HG02798 (cell line): ENCODE measurements at regions not wholly inside any gene's neighbourhood (a gene's known extent, or its start where the extent isn't known, plus 50 kb on each side); places are given as distances from the start of the nearest gene placed in this dataset.
"Not testable (repeated sequence)": the region's sequence is repeated elsewhere in the genome, so short reads cannot be mapped to it uniquely, and the experiment has no call there.

Experiments used
- ATAC-seq: cut with Tn5 transposase; IDR thresholded peaks from one replicate; pipeline ENCODE4 v1.9.1; 2021; ENCODE audit warnings: mild to moderate bottlenecking; ENCODE audit not compliant: unreplicated experiment, poor library complexity

DNA sequence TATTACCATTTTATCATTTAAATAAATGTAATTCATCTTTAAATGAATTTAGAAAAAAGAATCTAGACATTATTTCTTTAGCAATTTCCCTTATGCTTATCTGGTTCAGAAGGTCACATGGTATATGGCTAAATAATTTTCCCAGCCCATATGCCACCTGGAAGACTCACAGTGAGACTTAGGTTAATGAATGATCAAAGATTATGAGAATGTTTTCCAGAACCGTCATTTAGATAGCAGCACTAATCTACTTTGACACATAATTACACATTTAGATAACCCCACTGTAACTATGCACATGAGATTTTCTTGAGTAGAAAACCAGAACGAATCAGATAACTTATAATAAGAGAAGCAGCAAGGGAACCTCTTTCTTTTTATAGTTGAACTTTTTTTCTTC lies 124.9 kb upstream of the CCDC180 start:
- not testable (repeated sequence) for ATAC-seq

DNA sequence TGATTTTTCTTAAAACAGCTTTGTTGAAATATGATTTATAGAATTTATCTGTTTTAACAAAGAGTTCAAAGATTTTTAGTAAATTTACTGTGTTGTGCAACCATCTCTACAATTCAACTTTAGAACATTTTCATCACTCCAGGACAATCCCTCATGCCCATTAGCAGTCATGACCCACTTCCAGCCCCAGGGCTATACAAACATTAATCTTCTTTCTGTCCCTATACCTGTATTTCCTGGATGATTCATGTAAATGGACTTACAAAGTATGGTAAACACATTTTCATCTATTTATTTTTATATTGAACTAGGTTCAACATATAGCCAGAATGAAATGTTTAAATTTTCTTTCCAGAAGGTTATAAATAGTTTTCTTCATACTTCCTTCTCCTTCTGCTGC lies 127.8 kb upstream of the CCDC180 start:
- ATAC-seq: no peak

DNA sequence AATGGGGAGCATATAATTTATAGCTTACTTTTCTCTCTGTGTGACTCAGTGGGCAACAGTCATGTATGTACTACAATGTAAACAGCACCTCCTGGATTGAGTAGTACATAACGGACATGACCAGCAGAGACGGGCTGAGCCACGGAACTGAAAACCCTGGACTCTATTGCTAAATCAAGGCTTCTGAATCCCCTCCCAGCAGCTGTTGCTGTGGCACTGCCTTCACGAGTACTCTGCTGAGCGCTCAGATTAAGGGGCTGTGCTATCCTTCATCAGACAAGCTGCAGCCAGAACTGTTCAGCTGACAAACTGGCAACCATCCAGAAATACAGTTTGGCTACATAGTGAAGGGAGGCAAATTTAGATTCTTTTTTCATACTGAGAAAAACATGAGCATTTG lies 131.3 kb upstream of the CCDC180 start:
- no peak for ATAC-seq

DNA sequence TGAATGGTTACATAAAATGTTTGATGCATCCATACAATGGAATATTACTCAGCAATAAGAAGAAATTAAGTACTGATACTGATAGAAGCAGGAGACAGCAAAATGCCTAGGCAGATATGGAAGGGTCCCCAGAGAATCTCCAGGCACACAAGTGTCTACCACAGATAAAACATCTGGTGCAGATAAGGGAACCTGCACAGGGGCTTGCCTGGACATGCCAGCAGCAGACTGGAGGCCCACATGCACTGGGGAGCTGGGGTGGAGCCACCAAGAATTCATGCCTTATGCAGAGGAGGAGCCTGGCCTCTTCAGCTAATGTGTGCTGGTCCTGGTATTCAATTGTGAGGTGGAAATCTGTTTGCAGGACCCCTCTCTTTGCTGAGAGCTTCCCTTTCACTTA lies 129.2 kb upstream of the CTSV start:
- ATAC-seq: peak; percentile 70

- not testable (repeated sequence) for ATAC-seq
These were observed 127.7 kb upstream of the CTSV start for GRCh38 chr9:97166496-97167138.

GRCh38 chr9:97160255-97160654 lies 121.3 kb upstream of the CTSV start:
- no peak for ATAC-seq

GRCh38 chr9:97158722-97159121 lies 119.8 kb upstream of the CTSV start:
- not testable (repeated sequence) for ATAC-seq

GRCh38 chr9:97155441-97155840 lies 116.5 kb upstream of the CTSV start:
- not testable (repeated sequence) for ATAC-seq

DNA sequence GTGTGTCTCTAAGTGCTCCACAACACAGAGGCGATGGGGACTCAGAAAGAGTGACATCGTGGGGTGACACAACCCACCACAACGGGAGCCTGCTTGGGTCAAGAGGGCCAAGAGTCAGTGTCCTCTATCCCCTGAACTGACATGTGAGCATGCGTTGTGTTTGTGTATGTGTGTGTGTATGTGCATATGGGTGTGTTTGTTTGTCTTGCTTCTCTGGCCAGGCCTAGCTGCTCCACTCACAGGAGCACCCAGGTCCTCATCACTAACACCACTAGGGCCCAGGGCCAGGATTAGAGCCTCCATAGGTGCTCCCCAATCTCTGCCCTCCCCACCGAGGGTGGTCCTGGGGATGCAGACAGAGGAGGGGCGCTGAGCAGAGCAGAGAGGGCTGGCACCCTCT lies 115.0 kb upstream of the CTSV start:
- no peak for ATAC-seq

GRCh38 chr9:97153160-97153559 lies 114.2 kb upstream of the CTSV start:
- not testable (repeated sequence) for ATAC-seq

GRCh38 chr9:97150471-97150870 lies 111.5 kb upstream of the CTSV start:
- ATAC-seq: not testable (repeated sequence)

- ATAC-seq: not testable (repeated sequence)
These were observed 109.5 kb upstream of the CTSV start for GRCh38 chr9:97148428-97148827.

DNA sequence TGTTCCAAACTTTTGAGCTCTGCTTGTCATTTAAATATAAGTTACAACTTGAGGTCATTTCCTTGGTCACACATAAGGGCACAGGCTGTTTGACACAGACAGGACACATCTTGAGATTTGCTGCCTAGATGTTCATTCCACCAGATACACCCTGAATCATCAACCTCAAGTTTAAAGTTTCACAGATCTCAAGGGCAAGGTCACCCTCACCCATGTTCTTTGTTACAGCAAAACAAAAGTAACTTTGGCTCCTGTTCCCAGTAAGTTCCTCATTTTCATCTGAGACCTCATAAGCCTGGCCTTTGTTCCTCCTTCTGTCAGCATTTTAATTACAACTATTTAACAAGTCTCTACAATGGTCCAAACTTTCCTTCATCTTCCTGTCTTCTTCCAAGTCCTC lies 106.7 kb upstream of the CTSV start:
- not testable (repeated sequence) for ATAC-seq

GRCh38 chr9:97140566-97140965 lies 101.6 kb upstream of the CTSV start:
- ATAC-seq: no peak

- no peak for ATAC-seq
These were observed 97.5 kb upstream of the CTSV start for GRCh38 chr9:97136421-97136820.

DNA sequence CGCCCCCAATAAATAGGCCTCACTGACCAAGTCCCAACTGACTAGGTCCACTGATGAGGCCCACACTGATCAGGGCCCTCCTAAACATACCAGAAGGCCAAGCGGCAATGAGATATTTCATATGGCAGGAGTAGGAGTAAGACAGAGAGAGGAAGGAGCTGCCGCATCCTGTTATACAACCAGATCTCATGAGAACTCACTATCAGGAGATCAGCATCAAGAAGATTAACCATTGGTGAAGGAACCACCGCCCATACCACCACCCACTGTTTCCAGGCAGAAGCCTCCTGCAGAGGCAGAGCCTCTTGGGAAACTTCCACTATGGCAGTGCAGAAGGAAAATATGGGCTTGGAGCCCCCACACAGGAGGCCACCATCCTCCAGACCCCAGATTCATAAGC lies 95.0 kb upstream of the CTSV start:
- not testable (repeated sequence) for ATAC-seq

- no peak for ATAC-seq
These were observed 93.9 kb upstream of the CTSV start for GRCh38 chr9:97132865-97133264.

- ATAC-seq: not testable (repeated sequence)
These were observed 91.9 kb upstream of the CTSV start for GRCh38 chr9:97130864-97131263.

DNA sequence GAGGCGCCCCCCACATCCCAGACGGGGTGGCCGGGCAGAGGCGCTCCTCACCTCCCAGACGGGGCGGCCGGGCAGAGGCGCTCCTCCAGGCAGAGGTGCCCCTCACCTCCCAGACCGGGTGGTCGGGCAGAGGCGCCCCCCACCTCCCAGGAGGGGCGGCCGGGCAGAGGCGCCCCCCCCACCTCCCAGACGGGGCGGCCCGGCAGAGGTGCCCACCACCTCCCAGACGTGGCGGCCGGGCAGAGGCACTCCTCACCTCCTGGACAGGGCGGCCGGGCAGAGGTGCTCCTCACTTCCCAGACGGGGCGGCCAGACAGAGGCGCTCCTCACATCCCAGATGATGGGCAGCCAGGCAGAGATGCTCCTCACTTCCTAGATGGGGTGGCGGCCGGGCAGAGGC lies 91.4 kb upstream of the CTSV start:
- ATAC-seq: not testable (repeated sequence)

- ATAC-seq: no peak
These were observed 90.0 kb upstream of the CTSV start for GRCh38 chr9:97128919-97129318.

DNA sequence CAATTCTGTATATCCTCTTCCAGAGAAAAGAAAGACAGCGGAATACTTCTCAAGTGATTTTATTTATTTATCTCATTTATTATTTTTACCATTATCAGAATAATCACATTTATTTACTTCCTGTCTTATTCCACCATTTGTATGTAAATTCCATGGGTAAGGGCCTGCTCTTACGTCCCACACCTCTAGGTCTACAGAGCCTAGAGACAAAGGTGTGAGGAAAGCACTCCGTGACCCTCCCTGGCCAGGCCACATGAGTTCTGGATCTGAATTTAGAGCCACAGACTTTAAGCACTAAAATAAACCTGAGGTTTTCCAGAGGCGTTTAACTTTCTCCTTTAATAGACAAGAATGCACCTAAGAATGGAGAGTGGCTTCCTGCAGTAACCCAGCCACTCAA lies 85.3 kb upstream of the CTSV start:
- no peak for ATAC-seq

DNA sequence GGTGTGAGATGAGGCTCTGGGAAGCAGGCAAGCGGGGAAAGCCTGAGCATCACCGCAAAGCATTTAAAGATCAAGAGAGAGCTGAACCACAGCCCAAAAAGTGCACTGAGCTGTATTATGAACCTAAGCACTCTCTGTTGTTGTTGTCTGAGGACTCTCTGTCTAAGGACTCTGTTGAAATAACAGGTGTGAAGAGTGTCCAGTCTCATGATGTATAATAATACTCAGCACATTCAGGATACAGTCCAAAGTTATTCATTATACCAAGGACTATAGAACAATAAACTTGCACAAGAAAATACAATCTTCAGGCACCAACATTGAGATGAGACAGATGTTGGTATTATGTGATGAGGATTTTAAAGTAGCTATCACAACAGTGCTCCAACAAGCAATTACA lies 71.8 kb upstream of the CTSV start:
- no peak for ATAC-seq
